Omental fat pad (tissue), 3 donors: ENCODE measurements at regions not wholly inside any gene's neighbourhood (a gene's known extent, or its start where the extent isn't known, plus 50 kb on each side); places are given as distances from the start of the nearest gene placed in this dataset.

Experiments
- ATAC-seq: fragments of 150-250 bp; one replicate; pipeline ENCODE4 v1.9.1; 2016; ENCODE audit warnings: mild to moderate bottlenecking, moderate library complexity; ENCODE audit not compliant: low FRiP score
- DNase-seq: peaks from one replicate; pipeline ENCODE4 v3.0.0-alpha.2; 2019; ENCODE audit warnings: low spot score
- TF ChIP-seq, protein P1 (sequence below), 3 donors: fragments of 450-650 bp; IDR thresholded peaks; one replicate each; pipeline ENCODE4 v1.5.1; 2016 to 2017; ENCODE audit warnings: antibody characterized with exemption in 3 of 3, mild to moderate bottlenecking in 3 of 3, moderate library complexity in 2 of 3

DNA sequence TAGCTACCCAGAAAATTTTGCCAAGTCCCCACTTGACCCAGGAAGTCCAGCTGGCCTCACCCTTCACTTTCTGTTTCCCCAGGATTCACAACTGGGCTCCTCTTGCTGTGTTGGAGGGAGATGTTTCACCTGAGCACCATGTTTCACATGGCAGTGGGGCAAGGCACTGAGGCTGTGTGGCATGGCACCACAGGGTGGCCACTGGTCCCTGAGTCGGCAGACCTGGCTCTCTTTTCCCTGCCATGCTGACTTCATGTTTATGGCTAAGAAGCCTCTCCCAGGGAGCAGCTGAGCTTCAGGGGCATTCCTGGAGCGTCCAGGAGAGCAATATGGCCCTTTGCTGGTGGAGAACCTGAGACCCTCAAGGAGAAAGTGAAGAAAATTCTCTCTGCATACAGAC is 266.9 kb downstream of the RPS24 start:
- DNase-seq = no peak
- ATAC-seq = no peak
- TF ChIP-seq, protein P1, sequence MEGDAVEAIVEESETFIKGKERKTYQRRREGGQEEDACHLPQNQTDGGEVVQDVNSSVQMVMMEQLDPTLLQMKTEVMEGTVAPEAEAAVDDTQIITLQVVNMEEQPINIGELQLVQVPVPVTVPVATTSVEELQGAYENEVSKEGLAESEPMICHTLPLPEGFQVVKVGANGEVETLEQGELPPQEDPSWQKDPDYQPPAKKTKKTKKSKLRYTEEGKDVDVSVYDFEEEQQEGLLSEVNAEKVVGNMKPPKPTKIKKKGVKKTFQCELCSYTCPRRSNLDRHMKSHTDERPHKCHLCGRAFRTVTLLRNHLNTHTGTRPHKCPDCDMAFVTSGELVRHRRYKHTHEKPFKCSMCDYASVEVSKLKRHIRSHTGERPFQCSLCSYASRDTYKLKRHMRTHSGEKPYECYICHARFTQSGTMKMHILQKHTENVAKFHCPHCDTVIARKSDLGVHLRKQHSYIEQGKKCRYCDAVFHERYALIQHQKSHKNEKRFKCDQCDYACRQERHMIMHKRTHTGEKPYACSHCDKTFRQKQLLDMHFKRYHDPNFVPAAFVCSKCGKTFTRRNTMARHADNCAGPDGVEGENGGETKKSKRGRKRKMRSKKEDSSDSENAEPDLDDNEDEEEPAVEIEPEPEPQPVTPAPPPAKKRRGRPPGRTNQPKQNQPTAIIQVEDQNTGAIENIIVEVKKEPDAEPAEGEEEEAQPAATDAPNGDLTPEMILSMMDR (IDR thresholded peaks at IDR 0.05) = no peak

DNA sequence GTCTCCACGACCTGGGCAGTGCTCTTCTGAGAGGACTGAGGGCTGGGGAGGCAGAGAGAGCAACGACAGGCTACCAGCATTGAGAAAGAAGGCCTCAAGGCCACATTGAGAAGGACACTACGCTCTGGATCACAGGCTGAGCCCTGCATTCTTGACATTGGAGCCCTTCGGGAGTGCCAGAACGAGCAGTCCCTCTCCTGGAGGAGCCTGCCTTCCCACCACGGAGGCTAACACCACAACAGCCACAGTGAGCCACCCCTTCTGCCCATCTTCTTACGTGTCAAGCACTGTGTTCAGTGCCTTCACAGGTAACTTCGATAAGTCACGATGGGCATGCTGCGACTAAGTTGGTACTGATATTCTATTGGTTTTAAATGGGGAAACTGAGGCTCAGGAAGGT is 267.8 kb downstream of the RPS24 start:
- no peak for DNase-seq
- no peak for ATAC-seq
- TF ChIP-seq, protein P1 (IDR thresholded peaks at IDR 0.05) = no peak

DNA sequence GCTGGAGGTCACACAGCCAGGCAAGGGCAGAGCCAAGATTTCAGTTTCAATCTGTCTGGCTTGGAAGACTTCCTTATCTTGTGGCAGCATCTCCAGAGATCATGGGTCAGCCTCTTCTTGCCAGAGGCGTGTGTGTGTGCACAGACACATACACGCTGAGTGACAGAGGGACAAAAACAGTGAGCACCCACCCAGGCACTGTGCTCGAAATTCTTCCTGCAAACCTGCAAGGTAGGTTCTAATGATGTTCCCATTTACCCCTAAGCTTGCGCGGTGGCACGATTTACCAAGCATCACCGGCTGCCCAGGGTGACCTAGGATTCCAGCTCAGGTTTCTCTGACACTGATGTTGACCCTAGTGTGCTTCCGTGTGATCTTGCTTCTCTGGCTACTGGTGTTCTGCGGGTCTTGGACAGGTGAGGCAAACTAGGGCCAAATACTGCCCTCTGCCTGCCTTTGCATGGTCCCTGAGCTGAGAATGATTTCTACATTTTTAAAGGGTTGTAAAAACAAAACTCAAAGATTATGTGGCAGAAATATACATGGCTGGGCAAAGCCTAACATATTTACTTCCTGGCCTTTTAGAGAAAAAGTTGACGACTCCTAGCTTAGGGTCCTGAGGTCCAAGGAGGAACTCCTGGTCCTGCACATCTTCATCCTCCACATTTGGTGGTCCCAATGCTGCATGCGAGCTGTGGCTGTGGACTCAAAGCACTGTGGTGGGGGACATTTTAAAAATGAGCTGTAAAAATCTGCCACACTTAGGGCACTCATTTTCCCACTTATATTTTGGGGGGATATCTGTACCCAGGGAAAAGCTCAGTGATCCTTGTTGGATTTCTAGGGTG is 268.5 kb downstream of the RPS24 start:
- DNase-seq (no peak), ATAC-seq (no peak)
- TF ChIP-seq, protein P1 (IDR thresholded peaks at IDR 0.05) = no peak

DNA sequence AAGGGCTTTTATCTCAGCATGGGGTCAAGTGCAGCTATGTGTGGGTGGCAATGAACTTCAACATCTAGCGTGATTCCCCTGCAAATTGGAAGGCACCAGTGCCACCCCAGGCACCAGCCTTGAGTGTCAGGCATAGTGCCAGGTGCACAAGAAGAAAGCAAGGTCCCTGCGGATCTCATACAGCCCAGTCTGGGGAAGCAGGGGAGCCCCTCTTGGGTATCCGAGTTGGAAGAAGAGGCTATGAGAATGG is 269.0 kb downstream of the RPS24 start:
- DNase-seq (no peak), ATAC-seq (peak; percentile 1)

DNA sequence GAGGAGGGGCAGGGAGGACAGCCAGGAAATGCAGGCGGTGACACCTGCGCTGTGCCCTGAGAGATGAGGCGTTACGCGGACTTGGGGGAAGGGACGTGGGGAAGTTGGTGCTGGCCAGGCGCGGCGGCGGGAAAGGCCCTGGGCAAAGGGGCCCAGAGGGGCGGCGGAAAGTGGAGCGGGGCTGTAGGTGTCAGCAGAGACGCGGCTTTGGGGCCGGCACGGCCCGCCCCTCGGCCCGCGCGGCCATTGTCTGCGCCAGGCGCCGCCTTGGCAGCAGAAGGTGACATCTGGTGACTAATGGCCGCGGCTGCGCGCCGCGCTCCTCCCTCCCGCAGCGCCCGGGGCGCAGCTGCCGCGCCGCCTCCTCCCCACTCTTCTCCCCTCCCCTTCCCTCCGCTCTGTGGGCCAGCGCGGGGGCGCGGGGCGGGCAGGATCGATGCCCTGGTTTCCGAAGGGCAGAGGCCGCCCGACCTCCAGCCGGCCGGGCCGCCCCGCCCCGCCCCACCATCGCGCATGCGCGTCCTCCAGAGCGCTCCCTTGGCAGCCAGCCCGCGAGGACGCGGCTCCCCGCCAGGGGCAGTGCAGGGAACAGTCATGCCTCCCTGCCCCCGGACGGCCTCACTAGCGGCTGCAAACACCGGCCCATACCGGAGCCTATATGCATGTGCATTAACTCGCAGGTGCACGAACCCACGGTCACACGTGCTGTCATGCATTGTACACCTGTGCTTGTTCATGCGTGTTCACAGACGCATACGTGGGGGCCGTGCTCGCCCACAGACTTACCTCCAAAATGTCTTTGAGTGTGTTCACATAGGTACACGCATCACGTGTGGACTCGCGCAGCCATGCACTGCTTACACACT is 269.6 kb downstream of the RPS24 start:
- peak; percentile 96 for ATAC-seq
- TF ChIP-seq, protein P1 (IDR thresholded peaks at IDR 0.05) = no peak
- DNase-seq = peak; percentile 82

More for the DNA sequence above, 269.0 kb downstream of the RPS24 start:
- TF ChIP-seq, protein P1 (IDR thresholded peaks at IDR 0.05) = no peak

DNA sequence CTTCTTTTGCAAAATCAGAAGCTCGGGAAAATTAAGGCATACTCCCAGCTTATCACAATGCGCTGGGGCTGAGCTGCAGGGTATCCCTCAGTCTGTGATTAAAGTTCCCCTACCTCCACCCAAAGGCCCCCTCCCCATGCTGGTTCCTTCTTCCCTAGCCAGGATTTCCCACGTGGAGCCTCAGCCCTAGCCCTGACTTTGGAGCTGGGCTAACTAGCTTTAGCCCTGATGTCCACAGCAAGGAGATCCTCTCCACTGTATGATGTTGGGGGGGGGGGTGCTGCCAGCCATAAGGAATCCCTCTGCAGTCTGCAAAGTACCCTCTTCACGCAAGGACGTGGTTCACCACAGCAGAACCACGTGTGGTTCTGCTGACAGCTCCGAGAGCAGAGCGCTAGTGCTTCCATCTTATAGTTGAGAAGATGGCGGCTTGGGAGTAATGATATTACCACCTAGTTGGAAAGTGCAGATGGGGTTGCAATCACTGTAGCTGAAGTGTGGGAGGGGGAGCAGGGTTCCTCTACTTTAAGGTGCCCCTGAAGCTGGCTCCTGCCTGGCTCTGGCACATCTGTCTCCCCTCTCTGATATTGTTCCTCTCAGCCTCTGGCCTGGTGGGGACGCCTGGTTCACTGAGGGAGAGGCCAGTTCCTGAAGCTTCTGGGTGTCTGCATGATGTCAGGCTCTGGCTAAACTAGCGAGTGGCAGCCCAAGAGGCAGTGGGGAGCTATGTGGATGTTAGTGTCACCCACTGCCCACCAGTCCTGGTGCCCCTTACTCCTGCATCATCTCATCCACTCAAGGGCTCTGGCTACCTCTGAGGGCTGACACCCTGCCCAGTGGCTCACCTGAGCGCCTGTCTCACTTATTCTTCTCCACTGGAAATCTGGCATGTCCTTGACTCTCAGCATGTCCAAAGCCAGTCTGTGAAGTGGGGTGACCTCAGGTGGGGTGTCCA is 270.7 kb downstream of the RPS24 start:
- TF ChIP-seq, protein P1 (IDR thresholded peaks at IDR 0.05) = no peak
- no peak for ATAC-seq
- no peak for DNase-seq
